IMR-90 (cell line): ENCODE measurements at regions not wholly inside any gene's neighbourhood (a gene's known extent, or its start where the extent isn't known, plus 50 kb on each side); places are given as distances from the start of the nearest gene placed in this dataset.

Experiments used
- ATAC-seq: fragments of 200-7000 bp; cut with Tn5 transposase; 2 replicates; pipeline ENCODE4 v1.9.1; 2020; ENCODE audit warnings: low read depth, mild to moderate bottlenecking, moderate library complexity
- BruUV-seq: library from RNA; stranded (reverse); fragments of 400-500 nt; replicated peaks from 2 replicates; lab custom pipeline; 2021; lab: Mats Ljungman, UMichigan
- CTCF ChIA-PET: fragments of 300-600 bp; formaldehyde crosslinking; extraction: SDS; loops from one replicate; lab custom pipeline; 2021; ENCODE audit warnings: antibody characterized with exemption; lab: Yijun Ruan, JAX
- POLR2A ChIA-PET: fragments of 300-600 bp; sonication (Branson Sonifier 250); formaldehyde crosslinking; loops from one replicate; lab custom pipeline; 2022; ENCODE audit warnings: antibody characterized with exemption; ENCODE audit not compliant: unreplicated experiment; lab: Charles Lee
- DNase-seq: peaks from one replicate; pipeline ENCODE4 v3.0.0; 2013
- H2AFZ ChIP-seq: replicated peaks from 2 replicates; pipeline ENCODE3; 2013; ENCODE audit warnings: low read length, mild to moderate bottlenecking; ENCODE audit not compliant: poor library complexity
- H2AK5ac ChIP-seq: 2 replicates; pipeline ENCODE4 v1.6.1; 2013; ENCODE audit warnings: low read depth, low read length, inconsistent platforms
- H2AK9ac ChIP-seq: replicated peaks from 2 replicates; pipeline ENCODE3; 2013; ENCODE audit warnings: mild to moderate bottlenecking, low read depth, low read length, moderate library complexity; ENCODE audit not compliant: poor library complexity
- H2BK120ac ChIP-seq: 2 replicates; pipeline ENCODE4 v1.6.1; 2013; ENCODE audit warnings: low read depth, low read length, inconsistent platforms
- H2BK15ac ChIP-seq: 3 replicates; pipeline ENCODE4 v1.6.1; 2013; ENCODE audit warnings: low read depth, low read length, inconsistent platforms
- H2BK20ac ChIP-seq: 2 replicates; pipeline ENCODE4 v1.6.1; 2013; ENCODE audit warnings: low read depth, mild to moderate bottlenecking, inconsistent platforms, low read length, moderate library complexity
- H2BK5ac ChIP-seq: 2 replicates; pipeline ENCODE4 v1.6.1; 2013; ENCODE audit warnings: mild to moderate bottlenecking, low read depth, low read length, inconsistent platforms; ENCODE audit not compliant: poor library complexity, severe bottlenecking
- H3K14ac ChIP-seq: replicated peaks from 2 replicates; pipeline ENCODE4 v1.6.1; 2013; ENCODE audit warnings: low read depth, low read length, inconsistent platforms
- H3K18ac ChIP-seq: 2 replicates; pipeline ENCODE4 v1.6.1; 2013; ENCODE audit warnings: low read depth, low read length, control low read depth
- H3K23ac ChIP-seq: 2 replicates; pipeline ENCODE4 v1.6.1; 2013; ENCODE audit warnings: low read depth, low read length, inconsistent platforms
- H3K27ac ChIP-seq: 2 replicates; pipeline ENCODE4 v1.5.1; 2013; ENCODE audit warnings: mild to moderate bottlenecking, control low read depth, low read length; ENCODE audit not compliant: insufficient read depth
- H3K27me3 ChIP-seq: 2 replicates; pipeline ENCODE4 v1.6.1; 2013; ENCODE audit warnings: low read length; ENCODE audit not compliant: control insufficient read depth, insufficient read depth
- H3K36me3 ChIP-seq: 2 replicates; pipeline ENCODE4 v1.6.1; 2013; ENCODE audit warnings: low read length, mixed read lengths; ENCODE audit not compliant: control insufficient read depth, insufficient read depth
- H3K4ac ChIP-seq: 2 replicates; pipeline ENCODE4 v1.6.1; 2013; ENCODE audit warnings: low read depth, low read length, inconsistent platforms
- H3K4me1 ChIP-seq: 2 replicates; pipeline ENCODE4 v1.6.1; 2013; ENCODE audit warnings: low read length, mixed read lengths; ENCODE audit not compliant: control insufficient read depth, insufficient read depth
- H3K4me2 ChIP-seq: 2 replicates; pipeline ENCODE4 v1.6.1; 2013; ENCODE audit warnings: low read depth, mild to moderate bottlenecking, control low read depth, low read length, moderate library complexity
- H3K4me3 ChIP-seq: 2 replicates; pipeline ENCODE4 v1.5.1; 2013; ENCODE audit warnings: low read depth, mild to moderate bottlenecking, control low read depth, low read length, moderate library complexity; ENCODE audit not compliant: insufficient read depth
- H3K56ac ChIP-seq: 2 replicates; pipeline ENCODE4 v1.6.1; 2013; ENCODE audit warnings: low read length, inconsistent platforms; ENCODE audit not compliant: insufficient read depth; ENCODE audit errors: extremely low read depth
- H3K79me1 ChIP-seq, 2 experiments: 2 replicates each; pipeline ENCODE4 v1.6.1; 2013; ENCODE audit warnings: low read length in 2 of 2, inconsistent platforms in 1 of 2, low read depth in 1 of 2
- H3K9ac ChIP-seq: 2 replicates; pipeline ENCODE4 v1.6.1; 2013; ENCODE audit warnings: low read depth, low read length, control low read depth
- H3K9me1 ChIP-seq: 2 replicates; pipeline ENCODE4 v1.6.1; 2013; ENCODE audit warnings: low read length, inconsistent platforms; ENCODE audit not compliant: insufficient read depth
- H3K9me3 ChIP-seq: 2 replicates; pipeline ENCODE4 v1.6.1; 2013; ENCODE audit warnings: low read length; ENCODE audit not compliant: control insufficient read depth, insufficient read depth
- H4K20me1 ChIP-seq: 2 replicates; pipeline ENCODE4 v1.6.1; 2013; ENCODE audit warnings: low read length, inconsistent platforms; ENCODE audit not compliant: insufficient read depth
- H4K5ac ChIP-seq: 2 replicates; pipeline ENCODE4 v1.6.1; 2013; ENCODE audit warnings: mild to moderate bottlenecking, low read depth, low read length, control low read depth
- H4K8ac ChIP-seq, 2 experiments: 2 replicates each; pipeline ENCODE4 v1.6.1; 2013; ENCODE audit warnings: low read depth in 2 of 2, low read length in 2 of 2, control low read depth in 1 of 2, inconsistent platforms in 1 of 2
- H4K91ac ChIP-seq: 2 replicates; pipeline ENCODE4 v1.6.1; 2013; ENCODE audit warnings: low read depth, low read length, inconsistent platforms; ENCODE audit not compliant: insufficient read depth
- BHLHE40 ChIP-seq: fragments of 150-350 bp; IDR thresholded peaks from 2 replicates; pipeline ENCODE4 v1.6.1; 2016; ENCODE audit warnings: mild to moderate bottlenecking, low read depth, low read length
- CEBPB ChIP-seq: IDR thresholded peaks from 2 replicates; pipeline ENCODE4 v1.6.1; 2012; ENCODE audit warnings: low read depth, low read length, improper control_type of control experiment
- CTCF ChIP-seq: conservative IDR thresholded peaks from 2 replicates; pipeline ENCODE4 v1.5.1; 2012; ENCODE audit warnings: mild to moderate bottlenecking, low read depth, low read length, improper control_type of control experiment
- ELK1 ChIP-seq: fragments of 150-350 bp; IDR thresholded peaks from 2 replicates; pipeline ENCODE4 v1.6.1; 2016; ENCODE audit warnings: low read depth, mild to moderate bottlenecking, low read length, moderate library complexity, borderline replicate concordance
- FOS ChIP-seq: fragments of 150-350 bp; IDR thresholded peaks from 2 replicates; pipeline ENCODE4 v1.6.1; 2016; ENCODE audit warnings: low read depth, low read length
- MAFK ChIP-seq: IDR thresholded peaks from 2 replicates; pipeline ENCODE4 v1.6.1; 2012; ENCODE audit warnings: low read depth, low read length, improper control_type of control experiment
- MAZ ChIP-seq: IDR thresholded peaks from 2 replicates; pipeline ENCODE4 v1.6.1; 2012; ENCODE audit warnings: low read depth, mild to moderate bottlenecking, low read length, improper control_type of control experiment, moderate library complexity, borderline replicate concordance
- MXI1 ChIP-seq: IDR thresholded peaks from 2 replicates; pipeline ENCODE4 v1.6.1; 2012; ENCODE audit warnings: low read depth, mild to moderate bottlenecking, low read length, moderate library complexity, borderline replicate concordance
- POLR2A ChIP-seq: IDR thresholded peaks from 2 replicates; pipeline ENCODE4 v1.6.1; 2012; ENCODE audit warnings: mild to moderate bottlenecking, low read depth, low read length
- RAD21 ChIP-seq: IDR thresholded peaks from 2 replicates; pipeline ENCODE4 v1.6.1; 2012; ENCODE audit warnings: low read length, improper control_type of control experiment
- RCOR1 ChIP-seq: IDR thresholded peaks from 2 replicates; pipeline ENCODE4 v1.6.1; 2012; ENCODE audit warnings: mild to moderate bottlenecking, low read length, improper control_type of control experiment; ENCODE audit not compliant: insufficient replicate concordance
- RFX5 ChIP-seq: IDR thresholded peaks from 2 replicates; pipeline ENCODE4 v1.8.0; 2012; ENCODE audit warnings: low read depth, mild to moderate bottlenecking, low read length, moderate library complexity
- SMC3 ChIP-seq: fragments of 150-350 bp; IDR thresholded peaks from 2 replicates; pipeline ENCODE4 v1.6.1; 2016; ENCODE audit warnings: low read depth, mild to moderate bottlenecking, antibody characterized with exemption, low read length, moderate library complexity
- USF2 ChIP-seq: fragments of 150-350 bp; IDR thresholded peaks from 2 replicates; pipeline ENCODE4 v1.6.1; 2017; ENCODE audit warnings: mild to moderate bottlenecking, antibody characterized with exemption, low read length, low read depth
- WGBS, 2 experiments: methylation state at CpG; one replicate each; pipeline versions ENCODE4 v1.1.5 to v1.1.7; 2013; ENCODE audit warnings: missing lambda C conversion rate in 2 of 2; ENCODE audit not compliant: insufficient read length in 1 of 2; ENCODE audit errors: extremely low coverage in 2 of 2; 5-methylcytosine and 5-hydroxymethylcytosine counted together
- dilution Hi-C: fragments of 300-500 bp; cut with HindIII; formaldehyde crosslinking; loops from one replicate; pipeline ENCODE4 v1.14.3; 2018; ENCODE audit warnings: low sequenced_read_pairs; ENCODE audit not compliant: unreplicated experiment
- in situ Hi-C: fragments of 300-500 bp; cut with MboI; formaldehyde crosslinking; loops from 3 replicates; pipeline ENCODE4 v1.14.3; 2019; ENCODE audit warnings: low sequenced_read_pairs, inconsistent platforms, mixed read lengths
- intact Hi-C: fragments of 100-400 bp; cut with micrococcal nuclease; formaldehyde crosslinking; loops from 2 replicates; pipeline ENCODE4 v1.10.0; 2022

GRCh38 chr15:60130821-60131220 lies 126.7 kb downstream of the FOXB1 start:
- dilution Hi-C loops = no loop called here
- DNase-seq (no peak), ATAC-seq (no peak)
- POLR2A ChIA-PET = no interaction called here
- no peak overlapping the region for H4K8ac ChIP-seq
- H2AFZ ChIP-seq = no peak overlapping the region
- CTCF ChIA-PET = no interaction called here
- no peak overlapping the region for H3K56ac ChIP-seq
- peaks cover 11% of the 10 kb centered on the region for H3K27me3 ChIP-seq
- no peak overlapping the region for H3K27ac ChIP-seq
- no CpG with 5 or more reads among the region's 7 CpGs for WGBS, 2 experiments
- H3K4me3 ChIP-seq = no peak overlapping the region
- H2BK120ac ChIP-seq = no peak overlapping the region
- no peaks in the 10 kb centered on the region for H4K20me1 ChIP-seq
- H3K4me1 ChIP-seq = no peaks in the 10 kb centered on the region
- H2AK5ac ChIP-seq = no peak overlapping the region
- H3K9me1 ChIP-seq = no peaks in the 10 kb centered on the region
- no peak overlapping the region for H3K4me2 ChIP-seq
- H3K14ac ChIP-seq = no peak overlapping the region
- in situ Hi-C loops = no loop called here
- H3K79me1 ChIP-seq = no peaks in the 10 kb centered on the region
- H2BK5ac ChIP-seq = no peak overlapping the region
- no peak overlapping the region for H2BK15ac ChIP-seq
- intact Hi-C loops = no loop called here
- H3K9ac ChIP-seq = no peak overlapping the region
- no peak overlapping the region for H2BK20ac ChIP-seq
- H3K9me3 ChIP-seq = no peaks in the 10 kb centered on the region
- no peak overlapping the region for H4K91ac ChIP-seq
- no peak overlapping the region for H3K4ac ChIP-seq
- H4K5ac ChIP-seq = no peak overlapping the region
- BruUV-seq = no TSS peak
- no peak for TF ChIP-seq POLR2A
- TF ChIP-seq MXI1 = no peak
- TF ChIP-seq BHLHE40 = no peak
- no peak for TF ChIP-seq USF2
- TF ChIP-seq RAD21 = no peak
- no peak for TF ChIP-seq CTCF
- no peak for TF ChIP-seq ELK1
- no peak for TF ChIP-seq RCOR1
- no peak for TF ChIP-seq FOS
- no peak for TF ChIP-seq RFX5
- TF ChIP-seq MAZ = no peak
- TF ChIP-seq CEBPB = no peak
- no peak for TF ChIP-seq MAFK
- TF ChIP-seq SMC3 = no peak
- no peak overlapping the region for H3K23ac ChIP-seq
- H3K36me3 ChIP-seq = no peaks in the 10 kb centered on the region
- H2AK9ac ChIP-seq = no peak overlapping the region
- no peak overlapping the region for H3K18ac ChIP-seq
